HepG2 (cell line): ENCODE measurements at regions not wholly inside any gene's neighbourhood (a gene's known extent, or its start where the extent isn't known, plus 50 kb on each side); places are given as distances from the start of the nearest gene placed in this dataset.

ENCODE experiments used
- ATF1 ChIP-seq: IDR thresholded peaks from 2 replicates; pipeline ENCODE4 v1.6.1; 2016; ENCODE audit warnings: mild to moderate bottlenecking, control low read depth
- CEBPG ChIP-seq: IDR thresholded peaks from 2 replicates; pipeline ENCODE4 v1.6.1; 2016
- ELF3 ChIP-seq: IDR thresholded peaks from 2 replicates; pipeline ENCODE4 v1.6.1; 2016; ENCODE audit warnings: missing genetic modification reagents, missing compliant biosample characterization
- FOSL2 ChIP-seq: sonication (generic); formaldehyde crosslinking; IDR thresholded peaks from 2 replicates; pipeline ENCODE4 v1.4.0; 2020; ENCODE audit warnings: missing genetic modification reagents
- NCOA2 ChIP-seq: sonication (generic); formaldehyde crosslinking; IDR thresholded peaks from 2 replicates; pipeline ENCODE4 v1.8.0; 2022; ENCODE audit warnings: inconsistent platforms
- NR2F1 ChIP-seq, 2 experiments: fragments of 450-650 bp in 1 of 2; formaldehyde crosslinking in 1 of 2; IDR thresholded peaks; 2 replicates each; pipeline versions ENCODE4 v1.5.0 to v1.6.1; 2016 to 2020; ENCODE audit warnings: mild to moderate bottlenecking in 1 of 2, missing compliant biosample characterization in 1 of 2, missing genetic modification reagents in 1 of 2, moderate library complexity in 1 of 2
- NR2F6 ChIP-seq, 2 experiments: IDR thresholded peaks; 2 replicates each; pipeline ENCODE4 v1.6.1; 2016; ENCODE audit warnings: antibody characterized with exemption in 1 of 2, mild to moderate bottlenecking in 1 of 2
- RCOR2 ChIP-seq: IDR thresholded peaks from 2 replicates; pipeline ENCODE4 v1.6.1; 2016; ENCODE audit warnings: missing biosample characterization, missing genetic modification reagents
- SOX5 ChIP-seq: IDR thresholded peaks from 2 replicates; pipeline ENCODE4 v1.6.1; 2016; ENCODE audit warnings: borderline replicate concordance
- STAG1 ChIP-seq: sonication (generic); formaldehyde crosslinking; IDR thresholded peaks from 2 replicates; pipeline ENCODE4 v1.4.0; 2020; ENCODE audit warnings: missing genetic modification reagents
- ZNF761 ChIP-seq: sonication (generic); formaldehyde crosslinking; conservative IDR thresholded peaks from 2 replicates; pipeline ENCODE4 v1.4.0; 2020; ENCODE audit warnings: mild to moderate bottlenecking, missing genetic modification reagents
- TF ChIP-seq, protein P1 (sequence below): sonication (generic); formaldehyde crosslinking; IDR thresholded peaks from 2 replicates; pipeline ENCODE4 v1.5.1; 2020; ENCODE audit warnings: mild to moderate bottlenecking, missing genetic modification reagents, borderline replicate concordance
- TF ChIP-seq, protein P2 (sequence below): sonication (generic); formaldehyde crosslinking; IDR thresholded peaks from 2 replicates; pipeline ENCODE4 v1.5.0; 2020; ENCODE audit warnings: mild to moderate bottlenecking, missing genetic modification reagents, moderate library complexity
- TF ChIP-seq, protein P3 (sequence below): sonication (generic); formaldehyde crosslinking; IDR thresholded peaks from 2 replicates; pipeline ENCODE4 v1.5.1; 2020; ENCODE audit warnings: mild to moderate bottlenecking, missing genetic modification reagents
- TF ChIP-seq, protein P4 (sequence below), 2 experiments: sonication (generic) in 1 of 2; formaldehyde crosslinking in 1 of 2; IDR thresholded peaks; 2 replicates each; pipeline versions ENCODE4 v1.4.0 to v1.6.1; 2016 to 2020; ENCODE audit warnings: borderline replicate concordance in 1 of 2, low read depth in 1 of 2, mild to moderate bottlenecking in 1 of 2, missing genetic modification reagents in 1 of 2

DNA sequence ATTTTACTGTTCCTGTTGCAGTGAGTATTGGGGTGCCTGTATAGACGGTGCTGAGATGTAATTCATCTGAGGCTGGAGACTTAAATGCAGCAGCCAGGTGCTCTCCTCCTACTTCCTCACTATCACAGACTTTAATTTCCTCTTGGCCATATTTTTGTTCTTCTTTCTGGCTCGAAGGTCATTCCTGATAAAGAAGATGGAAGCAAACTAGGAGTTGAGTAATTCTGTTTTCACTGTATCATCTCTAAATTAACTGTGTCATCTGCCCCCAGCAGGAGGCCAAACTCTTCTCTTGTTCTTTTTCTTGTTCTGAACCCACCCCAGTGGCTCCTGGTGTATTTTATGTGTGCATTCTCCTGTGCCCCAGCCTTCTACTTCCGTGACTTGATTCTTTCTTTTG is 141.7 kb upstream of the ARHGAP5 start (continued):
- TF ChIP-seq, protein P1, sequence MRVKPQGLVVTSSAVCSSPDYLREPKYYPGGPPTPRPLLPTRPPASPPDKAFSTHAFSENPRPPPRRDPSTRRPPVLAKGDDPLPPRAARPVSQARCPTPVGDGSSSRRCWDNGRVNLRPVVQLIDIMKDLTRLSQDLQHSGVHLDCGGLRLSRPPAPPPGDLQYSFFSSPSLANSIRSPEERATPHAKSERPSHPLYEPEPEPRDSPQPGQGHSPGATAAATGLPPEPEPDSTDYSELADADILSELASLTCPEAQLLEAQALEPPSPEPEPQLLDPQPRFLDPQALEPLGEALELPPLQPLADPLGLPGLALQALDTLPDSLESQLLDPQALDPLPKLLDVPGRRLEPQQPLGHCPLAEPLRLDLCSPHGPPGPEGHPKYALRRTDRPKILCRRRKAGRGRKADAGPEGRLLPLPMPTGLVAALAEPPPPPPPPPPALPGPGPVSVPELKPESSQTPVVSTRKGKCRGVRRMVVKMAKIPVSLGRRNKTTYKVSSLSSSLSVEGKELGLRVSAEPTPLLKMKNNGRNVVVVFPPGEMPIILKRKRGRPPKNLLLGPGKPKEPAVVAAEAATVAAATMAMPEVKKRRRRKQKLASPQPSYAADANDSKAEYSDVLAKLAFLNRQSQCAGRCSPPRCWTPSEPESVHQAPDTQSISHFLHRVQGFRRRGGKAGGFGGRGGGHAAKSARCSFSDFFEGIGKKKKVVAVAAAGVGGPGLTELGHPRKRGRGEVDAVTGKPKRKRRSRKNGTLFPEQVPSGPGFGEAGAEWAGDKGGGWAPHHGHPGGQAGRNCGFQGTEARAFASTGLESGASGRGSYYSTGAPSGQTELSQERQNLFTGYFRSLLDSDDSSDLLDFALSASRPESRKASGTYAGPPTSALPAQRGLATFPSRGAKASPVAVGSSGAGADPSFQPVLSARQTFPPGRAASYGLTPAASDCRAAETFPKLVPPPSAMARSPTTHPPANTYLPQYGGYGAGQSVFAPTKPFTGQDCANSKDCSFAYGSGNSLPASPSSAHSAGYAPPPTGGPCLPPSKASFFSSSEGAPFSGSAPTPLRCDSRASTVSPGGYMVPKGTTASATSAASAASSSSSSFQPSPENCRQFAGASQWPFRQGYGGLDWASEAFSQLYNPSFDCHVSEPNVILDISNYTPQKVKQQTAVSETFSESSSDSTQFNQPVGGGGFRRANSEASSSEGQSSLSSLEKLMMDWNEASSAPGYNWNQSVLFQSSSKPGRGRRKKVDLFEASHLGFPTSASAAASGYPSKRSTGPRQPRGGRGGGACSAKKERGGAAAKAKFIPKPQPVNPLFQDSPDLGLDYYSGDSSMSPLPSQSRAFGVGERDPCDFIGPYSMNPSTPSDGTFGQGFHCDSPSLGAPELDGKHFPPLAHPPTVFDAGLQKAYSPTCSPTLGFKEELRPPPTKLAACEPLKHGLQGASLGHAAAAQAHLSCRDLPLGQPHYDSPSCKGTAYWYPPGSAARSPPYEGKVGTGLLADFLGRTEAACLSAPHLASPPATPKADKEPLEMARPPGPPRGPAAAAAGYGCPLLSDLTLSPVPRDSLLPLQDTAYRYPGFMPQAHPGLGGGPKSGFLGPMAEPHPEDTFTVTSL (CRISPR knock-in tag): peak; percentile 29; the same call in 1 of the 2 replicates
- TF ChIP-seq NCOA2: 0 out of 2 replicates have a peak, but pooled peaks have one; percentile 7
- TF ChIP-seq RCOR2 (CRISPR knock-in tag): no peak
- TF ChIP-seq, protein P2, sequence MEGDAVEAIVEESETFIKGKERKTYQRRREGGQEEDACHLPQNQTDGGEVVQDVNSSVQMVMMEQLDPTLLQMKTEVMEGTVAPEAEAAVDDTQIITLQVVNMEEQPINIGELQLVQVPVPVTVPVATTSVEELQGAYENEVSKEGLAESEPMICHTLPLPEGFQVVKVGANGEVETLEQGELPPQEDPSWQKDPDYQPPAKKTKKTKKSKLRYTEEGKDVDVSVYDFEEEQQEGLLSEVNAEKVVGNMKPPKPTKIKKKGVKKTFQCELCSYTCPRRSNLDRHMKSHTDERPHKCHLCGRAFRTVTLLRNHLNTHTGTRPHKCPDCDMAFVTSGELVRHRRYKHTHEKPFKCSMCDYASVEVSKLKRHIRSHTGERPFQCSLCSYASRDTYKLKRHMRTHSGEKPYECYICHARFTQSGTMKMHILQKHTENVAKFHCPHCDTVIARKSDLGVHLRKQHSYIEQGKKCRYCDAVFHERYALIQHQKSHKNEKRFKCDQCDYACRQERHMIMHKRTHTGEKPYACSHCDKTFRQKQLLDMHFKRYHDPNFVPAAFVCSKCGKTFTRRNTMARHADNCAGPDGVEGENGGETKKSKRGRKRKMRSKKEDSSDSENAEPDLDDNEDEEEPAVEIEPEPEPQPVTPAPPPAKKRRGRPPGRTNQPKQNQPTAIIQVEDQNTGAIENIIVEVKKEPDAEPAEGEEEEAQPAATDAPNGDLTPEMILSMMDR (CRISPR knock-in tag): 0 out of 2 replicates have a peak, but pooled peaks have one; percentile 20
- TF ChIP-seq CEBPG: peak; percentile 57; the same call in 1 of the 2 replicates
- TF ChIP-seq STAG1: 0 out of 2 replicates have a peak, but pooled peaks have one; percentile 11
- TF ChIP-seq NR2F1 (CRISPR knock-in tag; IDR thresholded peaks at IDR 0.05): 0 out of 4 replicates have a peak, but pooled peaks of 1 of the 2 experiments have one; percentile 15
- TF ChIP-seq, protein P3, sequence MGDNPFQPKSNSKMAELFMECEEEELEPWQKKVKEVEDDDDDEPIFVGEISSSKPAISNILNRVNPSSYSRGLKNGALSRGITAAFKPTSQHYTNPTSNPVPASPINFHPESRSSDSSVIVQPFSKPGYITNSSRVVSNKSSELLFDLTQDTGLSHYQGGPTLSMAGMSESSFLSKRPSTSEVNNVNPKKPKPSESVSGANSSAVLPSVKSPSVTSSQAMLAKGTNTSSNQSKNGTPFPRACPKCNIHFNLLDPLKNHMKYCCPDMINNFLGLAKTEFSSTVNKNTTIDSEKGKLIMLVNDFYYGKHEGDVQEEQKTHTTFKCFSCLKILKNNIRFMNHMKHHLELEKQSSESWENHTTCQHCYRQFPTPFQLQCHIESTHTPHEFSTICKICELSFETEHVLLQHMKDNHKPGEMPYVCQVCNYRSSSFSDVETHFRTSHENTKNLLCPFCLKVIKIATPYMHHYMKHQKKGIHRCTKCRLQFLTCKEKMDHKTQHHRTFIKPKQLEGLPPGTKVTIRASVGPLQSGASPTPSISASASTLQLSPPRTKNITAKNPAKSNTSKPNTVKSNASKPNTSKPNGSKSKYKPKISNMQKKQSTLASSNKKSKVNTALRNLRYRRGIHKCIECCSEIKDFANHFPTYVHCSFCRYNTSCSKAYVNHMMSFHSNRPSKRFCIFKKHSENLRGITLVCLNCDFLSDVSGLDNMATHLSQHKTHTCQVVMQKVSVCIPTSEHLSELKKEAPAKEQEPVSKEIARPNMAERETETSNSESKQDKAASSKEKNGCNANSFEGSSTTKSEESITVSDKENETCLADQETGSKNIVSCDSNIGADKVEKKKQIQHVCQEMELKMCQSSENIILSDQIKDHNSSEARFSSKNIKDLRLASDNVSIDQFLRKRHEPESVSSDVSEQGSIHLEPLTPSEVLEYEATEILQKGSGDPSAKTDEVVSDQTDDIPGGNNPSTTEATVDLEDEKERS: no peak
- TF ChIP-seq SOX5 (CRISPR knock-in tag): peak; percentile 25; the same call in 1 of the 2 replicates
- TF ChIP-seq NR2F6 (IDR thresholded peaks at IDR 0.05): 0 out of 2 replicates have a peak, but pooled peaks have one; percentile 10
- no peak for TF ChIP-seq NR2F6 (CRISPR knock-in tag; IDR thresholded peaks at IDR 0.05)
- TF ChIP-seq, protein P4, sequence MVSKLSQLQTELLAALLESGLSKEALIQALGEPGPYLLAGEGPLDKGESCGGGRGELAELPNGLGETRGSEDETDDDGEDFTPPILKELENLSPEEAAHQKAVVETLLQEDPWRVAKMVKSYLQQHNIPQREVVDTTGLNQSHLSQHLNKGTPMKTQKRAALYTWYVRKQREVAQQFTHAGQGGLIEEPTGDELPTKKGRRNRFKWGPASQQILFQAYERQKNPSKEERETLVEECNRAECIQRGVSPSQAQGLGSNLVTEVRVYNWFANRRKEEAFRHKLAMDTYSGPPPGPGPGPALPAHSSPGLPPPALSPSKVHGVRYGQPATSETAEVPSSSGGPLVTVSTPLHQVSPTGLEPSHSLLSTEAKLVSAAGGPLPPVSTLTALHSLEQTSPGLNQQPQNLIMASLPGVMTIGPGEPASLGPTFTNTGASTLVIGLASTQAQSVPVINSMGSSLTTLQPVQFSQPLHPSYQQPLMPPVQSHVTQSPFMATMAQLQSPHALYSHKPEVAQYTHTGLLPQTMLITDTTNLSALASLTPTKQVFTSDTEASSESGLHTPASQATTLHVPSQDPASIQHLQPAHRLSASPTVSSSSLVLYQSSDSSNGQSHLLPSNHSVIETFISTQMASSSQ (IDR thresholded peaks at IDR 0.05; ENCODE audit: low read depth): no peak
- TF ChIP-seq, protein P4 (CRISPR knock-in tag; IDR thresholded peaks at IDR 0.05; ENCODE audit: borderline replicate concordance): 0 out of 2 replicates have a peak, but pooled peaks have one; percentile 27
- TF ChIP-seq ELF3 (CRISPR knock-in tag): peak; percentile 43
- no peak for TF ChIP-seq ZNF761
- TF ChIP-seq ATF1 (CRISPR knock-in tag): no peak
- peak; percentile 33; the same call in 1 of the 2 replicates for TF ChIP-seq FOSL2 (CRISPR knock-in tag)
